Heart left ventricle (tissue), 13 donors: ENCODE measurements at regions not wholly inside any gene's neighbourhood (a gene's known extent, or its start where the extent isn't known, plus 50 kb on each side); places are given as distances from the start of the nearest gene placed in this dataset.

ENCODE experiments used
- POLR2A ChIP-seq, 2 donors: fragments of 450-650 bp; IDR thresholded peaks; one replicate each; pipeline ENCODE4 v1.6.1; 2017; ENCODE audit warnings: antibody characterized with exemption in 2 of 2, mild to moderate bottlenecking in 2 of 2, moderate library complexity in 2 of 2
- TF ChIP-seq, protein P1 (sequence below), 12 donors: fragments of 200-600 bp; sonication (generic) in 4 of 12; IDR thresholded peaks; one replicate each; pipeline versions ENCODE4 v1.5.0 to v1.8.0; 2018 to 2022; ENCODE audit warnings: antibody characterized with exemption in 12 of 12, mild to moderate bottlenecking in 5 of 12
- donor health status: ischemic (EF 13 %, LVEDD 7.1; RV severe dilation, severe dysfunction).
- donor health status: DM: no; HTN: yes; CAD: no.
- donor health status: DM: no; HTN: no; CAD: no.
- donor health status: ischemic (EF 25% LVEDD 6.9; RV normal size, moderate dysfunction).
- donor health status: ischemic (EF 25% LVEDD 5.7; RV mildly dilated, moderate dysfunction).
- donor health status: ischemic (EF 35%, LVEDD 5.7; RV mildly dilated, moderate dysfunction).
- donor health status: nonischemic (EF 11% LVEDD 7.7; RV severe dilation, severe dysfunction).
- donor health status: DM: yes; HTN: yes; CAD: no.
- donor health status: PGD.
- donor health status: ischemic (EF 29% LVEDD 5.4; RV normal size, mild dysfunction).
- donor health status: nonischemic (EF 23%, LVEDD 6.1; RV moderate dilation, normal function).

DNA sequence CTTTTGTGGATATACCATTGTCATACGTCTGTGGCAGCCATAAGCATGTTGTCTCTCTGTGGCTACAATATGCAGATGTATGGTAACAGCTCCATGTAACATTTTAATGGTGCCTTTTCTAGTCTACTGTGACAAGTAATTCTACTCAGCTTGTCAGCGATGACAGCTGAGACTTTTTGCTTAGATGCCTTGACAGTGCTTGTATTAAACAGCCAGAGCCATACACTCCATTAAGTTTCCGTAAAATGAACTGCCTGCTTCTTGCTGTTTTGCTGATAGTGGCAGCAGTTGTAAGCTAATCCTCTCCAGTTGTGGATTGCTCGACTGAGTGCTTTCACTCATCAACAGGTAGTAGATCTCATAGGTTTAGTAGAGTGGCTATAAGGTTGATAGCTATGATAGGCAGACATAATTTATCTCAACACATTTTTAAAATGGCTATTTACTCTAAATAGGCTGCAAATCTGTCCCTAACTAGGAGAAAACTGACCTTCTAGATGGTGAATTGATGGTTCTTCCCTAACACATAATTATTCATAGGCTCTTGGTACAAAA is 260.2 kb upstream of the NAALADL2 start:
- TF ChIP-seq, protein P1, sequence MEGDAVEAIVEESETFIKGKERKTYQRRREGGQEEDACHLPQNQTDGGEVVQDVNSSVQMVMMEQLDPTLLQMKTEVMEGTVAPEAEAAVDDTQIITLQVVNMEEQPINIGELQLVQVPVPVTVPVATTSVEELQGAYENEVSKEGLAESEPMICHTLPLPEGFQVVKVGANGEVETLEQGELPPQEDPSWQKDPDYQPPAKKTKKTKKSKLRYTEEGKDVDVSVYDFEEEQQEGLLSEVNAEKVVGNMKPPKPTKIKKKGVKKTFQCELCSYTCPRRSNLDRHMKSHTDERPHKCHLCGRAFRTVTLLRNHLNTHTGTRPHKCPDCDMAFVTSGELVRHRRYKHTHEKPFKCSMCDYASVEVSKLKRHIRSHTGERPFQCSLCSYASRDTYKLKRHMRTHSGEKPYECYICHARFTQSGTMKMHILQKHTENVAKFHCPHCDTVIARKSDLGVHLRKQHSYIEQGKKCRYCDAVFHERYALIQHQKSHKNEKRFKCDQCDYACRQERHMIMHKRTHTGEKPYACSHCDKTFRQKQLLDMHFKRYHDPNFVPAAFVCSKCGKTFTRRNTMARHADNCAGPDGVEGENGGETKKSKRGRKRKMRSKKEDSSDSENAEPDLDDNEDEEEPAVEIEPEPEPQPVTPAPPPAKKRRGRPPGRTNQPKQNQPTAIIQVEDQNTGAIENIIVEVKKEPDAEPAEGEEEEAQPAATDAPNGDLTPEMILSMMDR (IDR thresholded peaks at IDR 0.05): no peak
- TF ChIP-seq POLR2A (IDR thresholded peaks at IDR 0.05): no peak
